Astrocyte of the hippocampus (primary cell): ENCODE measurements at regions not wholly inside any gene's neighbourhood (a gene's known extent, or its start where the extent isn't known, plus 50 kb on each side); places are given as distances from the start of the nearest gene placed in this dataset.
"Not testable (repeated sequence)": the region's sequence is repeated elsewhere in the genome, so short reads cannot be mapped to it uniquely, and the experiment has no call there.

ENCODE experiments used
- DNase-seq: peaks from one replicate; pipeline ENCODE4 v3.0.0; 2011; ENCODE audit warnings: low read depth, low spot score

GRCh38 chr4:10388146-10388545 lies 69.1 kb downstream of the ZNF518B start:
- DNase-seq, result not testable (repeated sequence)

GRCh38 chr4:10385994-10386394 lies 71.2 kb downstream of the ZNF518B start:
- DNase-seq, result no peak

DNA sequence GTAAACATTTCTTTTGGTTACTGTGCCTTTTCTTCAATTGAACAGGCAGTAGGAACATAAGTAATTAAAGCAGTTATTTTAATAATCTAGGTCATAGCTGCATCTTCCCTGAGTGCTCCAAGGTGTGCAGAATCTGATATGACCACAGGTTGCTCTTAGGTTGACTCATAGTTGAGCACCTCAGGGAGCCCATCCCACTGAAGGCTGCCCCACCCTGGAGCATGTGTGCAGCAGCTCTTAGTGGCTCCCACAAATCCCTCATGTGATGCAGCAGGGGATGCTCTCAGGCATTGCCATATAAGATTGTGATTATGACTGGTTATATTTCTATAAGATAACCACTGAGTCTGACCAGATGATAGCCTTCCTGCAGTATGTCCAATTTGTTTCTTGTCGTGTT lies 72.3 kb downstream of the ZNF518B start:
- no peak for DNase-seq

GRCh38 chr4:10383417-10383816 lies 73.8 kb downstream of the ZNF518B start:
- DNase-seq, result no peak

- not testable (repeated sequence) for DNase-seq
These were observed 75.1 kb downstream of the ZNF518B start for GRCh38 chr4:10382171-10382570.

- no peak for DNase-seq
These were observed 76.1 kb downstream of the ZNF518B start for GRCh38 chr4:10381146-10381545.

GRCh38 chr4:10380735-10381134 lies 76.5 kb downstream of the ZNF518B start:
- no peak for DNase-seq

DNA sequence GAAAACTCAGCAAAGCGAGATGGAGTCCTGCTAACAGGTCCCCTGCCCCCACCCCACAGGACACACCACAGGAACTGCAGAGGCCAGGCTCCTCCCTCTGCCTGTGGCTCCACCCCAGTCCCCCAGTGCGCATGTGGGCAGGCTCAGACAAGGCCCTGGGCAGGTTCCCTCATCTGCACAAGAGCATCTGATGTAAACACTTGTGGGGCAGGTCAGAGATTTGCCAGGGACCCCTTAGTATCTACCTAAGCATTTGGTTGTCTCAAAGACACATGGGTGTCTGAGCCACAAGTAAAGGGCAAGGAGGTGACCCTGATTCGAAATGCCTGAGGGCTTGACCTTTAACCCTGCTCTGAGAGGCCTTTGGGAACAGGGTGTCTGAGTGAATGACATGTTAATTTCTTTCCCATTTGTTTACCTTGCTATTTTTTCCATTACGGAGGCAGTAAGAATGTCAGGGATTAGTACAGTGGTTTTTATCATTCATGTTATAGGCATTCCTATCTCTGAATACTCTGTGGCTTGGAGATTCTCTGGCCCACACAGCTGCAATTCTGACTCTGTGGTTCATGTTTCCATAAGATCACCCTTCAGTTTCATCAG lies 85.3 kb downstream of the ZNF518B start:
- DNase-seq, result peak; percentile 2

DNA sequence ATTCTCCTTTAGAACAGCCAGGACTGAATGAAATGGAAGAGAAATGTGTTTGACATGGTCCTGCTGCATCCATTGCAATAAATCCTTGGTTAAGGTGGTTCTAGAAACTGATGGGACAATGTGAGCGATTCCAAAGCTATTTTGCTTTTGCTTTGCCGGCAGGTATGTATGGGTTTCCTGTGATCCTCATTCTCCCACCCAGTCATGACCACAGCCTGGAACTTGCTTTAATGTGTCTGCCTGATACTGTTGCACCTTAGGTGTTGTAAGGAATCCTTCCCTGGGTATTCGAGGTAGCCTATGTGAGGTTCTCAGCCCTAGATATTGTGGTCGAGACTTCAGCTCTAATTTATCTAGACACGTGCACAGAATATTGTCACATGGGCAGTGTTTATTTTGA lies 86.1 kb downstream of the ZNF518B start:
- DNase-seq, result no peak

DNA sequence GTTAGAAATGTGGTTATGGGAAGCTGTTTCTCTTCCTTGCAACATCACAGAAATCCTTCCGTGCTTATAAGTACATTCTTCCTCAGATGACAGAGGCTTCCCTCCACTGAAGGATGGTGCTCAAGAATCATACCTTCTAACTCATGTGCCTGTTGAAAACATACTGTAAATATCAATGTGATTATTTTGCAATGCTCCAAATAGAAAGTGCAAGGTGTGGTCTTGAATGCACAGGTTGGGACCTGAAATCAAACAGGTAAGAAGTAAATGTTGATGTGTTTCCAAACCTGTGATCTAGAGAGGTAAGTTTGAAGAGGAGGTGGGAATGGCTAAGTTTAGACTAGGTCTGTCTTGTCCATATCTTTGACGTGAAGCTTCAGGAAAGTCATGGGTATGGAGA lies 87.7 kb downstream of the ZNF518B start:
- DNase-seq, result no peak

GRCh38 chr4:10366628-10367027 lies 90.6 kb downstream of the ZNF518B start:
- no peak for DNase-seq

DNA sequence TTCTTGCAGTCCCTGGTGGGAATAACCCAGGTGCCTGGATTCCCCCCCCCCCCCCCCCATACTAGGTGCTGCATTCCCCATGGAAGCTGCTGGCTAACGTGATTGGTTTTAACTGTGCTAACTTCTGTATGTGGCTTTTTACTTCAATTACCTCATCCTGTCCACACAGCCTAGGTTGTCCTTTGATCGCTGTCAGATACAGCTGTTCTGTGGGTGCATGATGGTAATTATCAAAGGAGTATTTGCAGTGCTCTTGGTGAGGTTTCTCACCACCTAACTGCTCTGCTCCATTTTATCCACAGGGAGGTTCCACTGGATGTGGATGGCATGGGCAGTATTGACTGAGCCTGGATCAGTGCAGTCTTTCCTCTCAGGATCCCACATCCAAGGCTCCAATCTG lies 93.0 kb downstream of the ZNF518B start:
- DNase-seq, result no peak

- no peak for DNase-seq
These were observed 102.5 kb downstream of the ZNF518B start for GRCh38 chr4:10354746-10355145.

DNA sequence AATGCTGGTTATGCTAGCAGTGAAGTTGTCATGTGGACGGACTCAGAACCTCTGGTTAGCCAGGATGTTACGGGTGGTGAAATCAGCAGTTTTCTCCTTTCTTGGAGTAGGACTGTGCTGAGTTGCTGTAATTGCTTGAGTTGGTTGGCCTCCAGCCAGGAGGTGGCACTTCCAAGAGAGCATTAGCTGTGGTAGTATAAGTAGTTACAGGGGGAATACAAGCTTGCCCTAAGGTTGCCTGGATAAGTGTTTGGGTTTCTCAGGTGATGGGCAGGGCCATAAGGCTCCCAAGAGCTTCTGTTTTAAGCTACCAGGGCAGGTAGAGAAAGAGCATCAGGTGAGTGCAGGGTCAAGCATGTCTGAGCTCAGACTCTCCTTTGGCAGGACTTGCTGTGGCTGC lies 103.0 kb downstream of the ZNF518B start:
- DNase-seq, result no peak

GRCh38 chr4:10353110-10353509 lies 104.1 kb downstream of the ZNF518B start:
- no peak for DNase-seq

- DNase-seq, result no peak
These were observed 109.0 kb downstream of the ZNF518B start for GRCh38 chr4:10348241-10348640.

GRCh38 chr4:10347815-10348214 lies 109.4 kb downstream of the ZNF518B start:
- DNase-seq, result no peak

DNA sequence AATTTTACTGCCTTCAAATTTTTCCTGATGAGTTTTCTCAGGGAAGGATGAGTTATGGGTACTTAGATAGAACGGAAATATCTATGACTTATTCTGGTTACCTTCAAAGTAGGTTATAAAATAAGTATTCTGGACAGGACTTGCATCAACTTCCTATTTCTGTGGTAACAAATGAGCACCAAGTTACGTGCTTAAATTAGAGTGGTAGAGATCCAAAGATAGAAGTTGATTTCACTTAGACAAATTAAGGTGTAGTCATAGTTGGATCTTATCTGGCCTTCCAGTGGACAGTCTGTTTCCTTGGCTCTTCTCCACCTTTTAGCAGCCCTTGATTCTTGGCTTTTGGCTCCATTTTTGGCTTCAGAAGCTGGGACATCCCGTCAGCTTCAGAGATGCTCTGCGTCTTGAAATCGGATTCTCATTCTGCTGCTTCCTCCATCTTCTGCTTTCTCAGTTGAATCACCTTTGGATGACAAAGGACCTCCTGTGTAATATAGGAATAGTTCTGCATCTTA lies 109.9 kb downstream of the ZNF518B start:
- DNase-seq, result no peak

DNA sequence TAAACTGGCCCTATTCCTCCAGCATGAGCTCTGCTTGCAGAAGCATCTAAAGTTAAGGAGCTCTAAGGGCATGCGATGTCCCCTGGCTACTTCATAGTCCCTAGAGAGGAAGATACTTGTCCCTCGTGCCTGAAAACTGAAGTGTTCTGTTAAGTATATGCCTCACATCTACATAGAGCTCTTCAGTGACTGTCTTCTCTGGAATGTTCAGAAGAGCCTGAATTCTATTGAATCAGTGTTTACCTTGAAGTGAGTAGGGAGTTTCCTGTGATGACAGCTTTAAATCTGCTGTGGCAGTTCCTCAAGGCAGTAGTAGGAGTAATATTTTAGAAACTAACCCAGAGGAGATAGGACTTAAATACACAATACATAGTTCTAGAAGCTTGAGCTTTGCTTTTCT lies 111.2 kb downstream of the ZNF518B start:
- DNase-seq, result no peak

DNA sequence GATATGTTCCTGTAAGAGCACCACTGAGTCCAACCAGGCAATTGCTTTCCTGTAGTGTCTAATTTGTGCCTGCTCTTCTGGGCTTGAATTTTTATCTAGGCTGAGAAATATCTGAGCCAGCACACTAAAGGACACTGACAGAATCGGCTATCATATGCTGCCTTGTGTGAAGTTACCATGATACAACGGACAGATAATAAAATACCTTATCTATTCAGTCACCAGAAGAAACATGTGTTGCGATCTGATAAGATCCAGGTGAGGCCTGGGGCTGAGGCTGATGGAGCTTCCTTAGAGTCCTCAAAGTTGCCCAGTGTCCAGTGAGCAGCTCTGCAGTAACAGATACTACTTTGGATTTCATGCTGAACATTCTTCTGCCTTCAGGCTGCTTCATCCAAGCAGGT lies 111.8 kb downstream of the ZNF518B start:
- no peak for DNase-seq

GRCh38 chr4:10344824-10345223 lies 112.4 kb downstream of the ZNF518B start:
- DNase-seq, result no peak

- no peak for DNase-seq
These were observed 113.6 kb downstream of the ZNF518B start for GRCh38 chr4:10343656-10344055.

DNA sequence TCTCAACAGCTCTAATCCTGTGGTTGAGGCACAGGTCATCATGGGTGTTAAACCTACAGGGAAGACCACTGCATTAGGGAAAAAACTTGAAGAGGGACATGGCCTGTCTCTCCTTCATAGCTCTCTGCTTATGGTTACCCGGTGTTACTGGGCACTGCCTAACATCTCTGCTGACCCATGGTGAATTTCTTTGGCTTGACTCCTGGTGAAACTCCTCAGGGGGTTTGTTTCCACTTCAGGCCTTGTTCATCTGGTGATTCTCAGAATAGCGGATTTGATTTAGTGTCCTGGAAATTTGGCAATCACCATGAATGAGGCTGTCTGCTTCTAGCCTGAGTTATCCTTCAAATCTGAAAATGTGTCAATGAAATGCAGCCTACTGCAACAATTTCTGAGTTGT lies 114.4 kb downstream of the ZNF518B start:
- no peak for DNase-seq

DNA sequence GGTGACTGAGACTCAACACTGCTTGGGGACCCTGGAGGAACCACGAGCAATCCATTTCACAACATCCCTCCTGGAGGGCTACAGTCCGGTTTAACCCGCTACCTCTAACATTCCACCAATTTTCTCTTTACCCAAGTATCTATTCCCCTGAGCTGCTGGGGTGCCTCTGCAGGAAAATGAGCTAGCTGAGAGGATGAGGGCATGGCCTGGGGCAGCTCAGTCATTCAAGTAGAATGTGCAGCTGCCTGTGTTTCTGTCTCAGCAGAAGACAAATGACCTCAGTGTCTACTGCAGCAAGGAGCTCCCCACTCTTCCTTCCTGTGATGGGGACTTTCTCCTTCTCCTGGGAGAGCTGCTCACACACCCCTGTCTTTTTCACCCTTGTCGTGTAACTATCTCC lies 120.8 kb downstream of the ZNF518B start:
- no peak for DNase-seq
